HEK293 (cell line): ENCODE measurements at regions not wholly inside any gene's neighbourhood (a gene's known extent, or its start where the extent isn't known, plus 50 kb on each side); places are given as distances from the start of the nearest gene placed in this dataset.

Experiments used
- CTCF ChIA-PET: fragments of 350-600 bp; formaldehyde crosslinking; extraction: SDS; loops from one replicate; lab custom pipeline; 2021; ENCODE audit warnings: antibody characterized with exemption; lab: Yijun Ruan, JAX
- POLR2A ChIA-PET: fragments of 300-600 bp; formaldehyde crosslinking; extraction: SDS; loops from one replicate; lab custom pipeline; 2020; ENCODE audit warnings: antibody characterized with exemption, inconsistent platforms; lab: Yijun Ruan, JAX
- H3K27ac ChIP-seq: fragments of 200-500 bp; sonication (Bioruptor generic); 2 replicates; pipeline ENCODE4 v1.5.1; 2014; ENCODE audit warnings: low read depth, low read length, control low read depth, inconsistent platforms; ENCODE audit errors: extremely low read depth
- H3K36me3 ChIP-seq, 2 experiments: fragments of 200-500 bp in 1 of 2; sonication (Bioruptor generic) in 1 of 2; 1 replicate in 1 of 2; 2 replicates in 1 of 2; pipeline ENCODE4 v1.5.1; 2014 to 2017; ENCODE audit warnings: inconsistent platforms in 2 of 2, low read length in 2 of 2; ENCODE audit not compliant: control insufficient read depth in 2 of 2, insufficient read depth in 1 of 2
- H3K4me1 ChIP-seq: fragments of 200-500 bp; sonication (Bioruptor generic); 2 replicates; pipeline ENCODE4 v1.5.1; 2014; ENCODE audit warnings: mild to moderate bottlenecking, low read length, inconsistent platforms; ENCODE audit not compliant: control insufficient read depth, insufficient read depth
- H3K4me3 ChIP-seq: 2 replicates; pipeline ENCODE4 v1.5.1; 2011; ENCODE audit warnings: low read depth, mild to moderate bottlenecking, control low read depth, low read length, moderate library complexity
- H3K9me3 ChIP-seq: fragments of 200-500 bp; sonication (Bioruptor generic); 2 replicates; pipeline ENCODE4 v1.5.1; 2014; ENCODE audit warnings: low read depth, low read length, inconsistent platforms; ENCODE audit not compliant: control insufficient read depth, insufficient read depth
- KLF10 ChIP-seq: fragments of 450-650 bp; IDR thresholded peaks from 2 replicates; pipeline ENCODE4 v1.5.1; 2018; ENCODE audit warnings: missing biosample characterization, mild to moderate bottlenecking, missing genetic modification characterization
- SP3 ChIP-seq: fragments of 450-650 bp; formaldehyde crosslinking; IDR thresholded peaks from 2 replicates; pipeline ENCODE4 v1.5.1; 2016; ENCODE audit warnings: missing biosample characterization, missing genetic modification characterization
- ZBTB21 ChIP-seq: fragments of 450-650 bp; formaldehyde crosslinking; IDR thresholded peaks from 2 replicates; pipeline ENCODE4 v1.5.1; 2017; ENCODE audit warnings: missing biosample characterization, missing genetic modification characterization
- ZFP3 ChIP-seq: fragments of 450-650 bp; formaldehyde crosslinking; IDR thresholded peaks from 2 replicates; pipeline ENCODE4 v1.5.1; 2016; ENCODE audit warnings: low read depth, missing biosample characterization, missing genetic modification characterization
- ZNF146 ChIP-seq: fragments of 450-650 bp; formaldehyde crosslinking; IDR thresholded peaks from 2 replicates; pipeline ENCODE4 v1.5.1; 2016; ENCODE audit warnings: missing biosample characterization, missing genetic modification characterization
- ZNF311 ChIP-seq: fragments of 450-650 bp; formaldehyde crosslinking; IDR thresholded peaks from 2 replicates; pipeline ENCODE4 v1.5.1; 2017; ENCODE audit warnings: missing biosample characterization, missing genetic modification characterization, borderline replicate concordance
- ZNF394 ChIP-seq: fragments of 450-650 bp; formaldehyde crosslinking; IDR thresholded peaks from 2 replicates; pipeline ENCODE4 v1.5.1; 2016; ENCODE audit warnings: missing biosample characterization, missing genetic modification characterization, mild to moderate bottlenecking, moderate library complexity, borderline replicate concordance
- ZNF521 ChIP-seq: fragments of 450-650 bp; formaldehyde crosslinking; IDR thresholded peaks from 2 replicates; pipeline ENCODE4 v1.5.1; 2017; ENCODE audit warnings: missing biosample characterization, mild to moderate bottlenecking, missing genetic modification characterization
- ZNF704 ChIP-seq: fragments of 450-650 bp; formaldehyde crosslinking; IDR thresholded peaks from 2 replicates; pipeline ENCODE4 v1.5.1; 2016; ENCODE audit warnings: missing biosample characterization, missing genetic modification characterization
- ZNF76 ChIP-seq: fragments of 450-650 bp; formaldehyde crosslinking; IDR thresholded peaks from 2 replicates; pipeline ENCODE4; 2016; ENCODE audit warnings: low read depth, missing biosample characterization, missing genetic modification characterization, borderline replicate concordance
- ZNF776 ChIP-seq: fragments of 450-650 bp; formaldehyde crosslinking; IDR thresholded peaks from 2 replicates; pipeline ENCODE4 v1.5.0; 2017; ENCODE audit warnings: missing biosample characterization, missing genetic modification characterization, borderline replicate concordance
- ZNF830 ChIP-seq: fragments of 450-650 bp; IDR thresholded peaks from 2 replicates; pipeline ENCODE4 v1.5.0; 2018; ENCODE audit warnings: missing biosample characterization, missing genetic modification characterization, low read depth, mild to moderate bottlenecking, moderate library complexity
- TF ChIP-seq, protein P1 (sequence below): fragments of 450-650 bp; formaldehyde crosslinking; IDR thresholded peaks from 2 replicates; pipeline ENCODE4 v1.5.1; 2016; ENCODE audit warnings: missing biosample characterization, missing genetic modification characterization
- TF ChIP-seq, protein P2 (sequence below): fragments of 450-650 bp; formaldehyde crosslinking; IDR thresholded peaks from 2 replicates; pipeline ENCODE4 v1.5.1; 2016; ENCODE audit warnings: missing biosample characterization, missing genetic modification characterization
- TF ChIP-seq, protein P3 (sequence below): fragments of 450-650 bp; formaldehyde crosslinking; IDR thresholded peaks from 2 replicates; pipeline ENCODE4 v1.5.1; 2017; ENCODE audit warnings: missing biosample characterization, mild to moderate bottlenecking, missing genetic modification characterization, moderate library complexity
- TF ChIP-seq, protein P4 (sequence below): fragments of 450-650 bp; formaldehyde crosslinking; conservative IDR thresholded peaks from 2 replicates; pipeline ENCODE4 v1.5.1; 2016; ENCODE audit warnings: low read depth, missing biosample characterization, missing genetic modification characterization
- TF ChIP-seq, protein P5 (sequence below): fragments of 450-650 bp; formaldehyde crosslinking; IDR thresholded peaks from 2 replicates; pipeline ENCODE4 v1.5.1; 2016; ENCODE audit warnings: missing biosample characterization, missing genetic modification characterization

DNA sequence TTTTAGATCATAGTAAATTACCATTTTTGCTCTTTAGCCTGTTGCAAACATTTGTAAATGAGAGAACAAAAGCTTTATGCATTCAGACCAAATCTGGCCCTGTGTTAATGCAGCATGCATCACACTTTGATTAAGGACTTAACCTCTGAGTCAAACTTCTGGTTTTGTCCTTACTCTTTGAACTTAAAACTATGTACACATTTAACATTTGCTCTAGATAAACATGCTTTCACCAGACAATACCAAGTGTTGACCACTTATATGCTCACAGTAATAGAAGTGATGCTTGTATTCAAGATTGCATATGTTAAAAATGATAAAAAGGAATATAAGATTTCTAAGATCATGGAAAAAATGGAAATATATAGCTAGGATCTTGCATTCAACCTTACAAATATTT, 1095.3 kb downstream of the ADGRL2 start:
- H3K9me3 ChIP-seq = no peaks in the 10 kb centered on the region
- no peak for TF ChIP-seq ZNF311
- TF ChIP-seq ZNF704 (tag by site-specific recombination) = no peak
- no peak for TF ChIP-seq ZNF521 (tag by site-specific recombination)
- TF ChIP-seq, protein P1, sequence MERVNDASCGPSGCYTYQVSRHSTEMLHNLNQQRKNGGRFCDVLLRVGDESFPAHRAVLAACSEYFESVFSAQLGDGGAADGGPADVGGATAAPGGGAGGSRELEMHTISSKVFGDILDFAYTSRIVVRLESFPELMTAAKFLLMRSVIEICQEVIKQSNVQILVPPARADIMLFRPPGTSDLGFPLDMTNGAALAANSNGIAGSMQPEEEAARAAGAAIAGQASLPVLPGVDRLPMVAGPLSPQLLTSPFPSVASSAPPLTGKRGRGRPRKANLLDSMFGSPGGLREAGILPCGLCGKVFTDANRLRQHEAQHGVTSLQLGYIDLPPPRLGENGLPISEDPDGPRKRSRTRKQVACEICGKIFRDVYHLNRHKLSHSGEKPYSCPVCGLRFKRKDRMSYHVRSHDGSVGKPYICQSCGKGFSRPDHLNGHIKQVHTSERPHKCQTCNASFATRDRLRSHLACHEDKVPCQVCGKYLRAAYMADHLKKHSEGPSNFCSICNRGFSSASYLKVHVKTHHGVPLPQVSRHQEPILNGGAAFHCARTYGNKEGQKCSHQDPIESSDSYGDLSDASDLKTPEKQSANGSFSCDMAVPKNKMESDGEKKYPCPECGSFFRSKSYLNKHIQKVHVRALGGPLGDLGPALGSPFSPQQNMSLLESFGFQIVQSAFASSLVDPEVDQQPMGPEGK = no peak
- TF ChIP-seq, protein P2, sequence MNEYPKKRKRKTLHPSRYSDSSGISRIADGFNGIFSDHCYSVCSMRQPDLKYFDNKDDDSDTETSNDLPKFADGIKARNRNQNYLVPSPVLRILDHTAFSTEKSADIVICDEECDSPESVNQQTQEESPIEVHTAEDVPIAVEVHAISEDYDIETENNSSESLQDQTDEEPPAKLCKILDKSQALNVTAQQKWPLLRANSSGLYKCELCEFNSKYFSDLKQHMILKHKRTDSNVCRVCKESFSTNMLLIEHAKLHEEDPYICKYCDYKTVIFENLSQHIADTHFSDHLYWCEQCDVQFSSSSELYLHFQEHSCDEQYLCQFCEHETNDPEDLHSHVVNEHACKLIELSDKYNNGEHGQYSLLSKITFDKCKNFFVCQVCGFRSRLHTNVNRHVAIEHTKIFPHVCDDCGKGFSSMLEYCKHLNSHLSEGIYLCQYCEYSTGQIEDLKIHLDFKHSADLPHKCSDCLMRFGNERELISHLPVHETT (tag by site-specific recombination) = no peak
- TF ChIP-seq, protein P3, sequence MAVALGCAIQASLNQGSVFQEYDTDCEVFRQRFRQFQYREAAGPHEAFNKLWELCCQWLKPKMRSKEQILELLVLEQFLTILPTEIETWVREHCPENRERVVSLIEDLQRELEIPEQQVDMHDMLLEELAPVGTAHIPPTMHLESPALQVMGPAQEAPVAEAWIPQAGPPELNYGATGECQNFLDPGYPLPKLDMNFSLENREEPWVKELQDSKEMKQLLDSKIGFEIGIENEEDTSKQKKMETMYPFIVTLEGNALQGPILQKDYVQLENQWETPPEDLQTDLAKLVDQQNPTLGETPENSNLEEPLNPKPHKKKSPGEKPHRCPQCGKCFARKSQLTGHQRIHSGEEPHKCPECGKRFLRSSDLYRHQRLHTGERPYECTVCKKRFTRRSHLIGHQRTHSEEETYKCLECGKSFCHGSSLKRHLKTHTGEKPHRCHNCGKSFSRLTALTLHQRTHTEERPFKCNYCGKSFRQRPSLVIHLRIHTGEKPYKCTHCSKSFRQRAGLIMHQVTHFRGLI (tag by site-specific recombination) = no peak
- no peak for TF ChIP-seq ZNF830
- no peak for TF ChIP-seq SP3 (tag by site-specific recombination)
- TF ChIP-seq, protein P4, sequence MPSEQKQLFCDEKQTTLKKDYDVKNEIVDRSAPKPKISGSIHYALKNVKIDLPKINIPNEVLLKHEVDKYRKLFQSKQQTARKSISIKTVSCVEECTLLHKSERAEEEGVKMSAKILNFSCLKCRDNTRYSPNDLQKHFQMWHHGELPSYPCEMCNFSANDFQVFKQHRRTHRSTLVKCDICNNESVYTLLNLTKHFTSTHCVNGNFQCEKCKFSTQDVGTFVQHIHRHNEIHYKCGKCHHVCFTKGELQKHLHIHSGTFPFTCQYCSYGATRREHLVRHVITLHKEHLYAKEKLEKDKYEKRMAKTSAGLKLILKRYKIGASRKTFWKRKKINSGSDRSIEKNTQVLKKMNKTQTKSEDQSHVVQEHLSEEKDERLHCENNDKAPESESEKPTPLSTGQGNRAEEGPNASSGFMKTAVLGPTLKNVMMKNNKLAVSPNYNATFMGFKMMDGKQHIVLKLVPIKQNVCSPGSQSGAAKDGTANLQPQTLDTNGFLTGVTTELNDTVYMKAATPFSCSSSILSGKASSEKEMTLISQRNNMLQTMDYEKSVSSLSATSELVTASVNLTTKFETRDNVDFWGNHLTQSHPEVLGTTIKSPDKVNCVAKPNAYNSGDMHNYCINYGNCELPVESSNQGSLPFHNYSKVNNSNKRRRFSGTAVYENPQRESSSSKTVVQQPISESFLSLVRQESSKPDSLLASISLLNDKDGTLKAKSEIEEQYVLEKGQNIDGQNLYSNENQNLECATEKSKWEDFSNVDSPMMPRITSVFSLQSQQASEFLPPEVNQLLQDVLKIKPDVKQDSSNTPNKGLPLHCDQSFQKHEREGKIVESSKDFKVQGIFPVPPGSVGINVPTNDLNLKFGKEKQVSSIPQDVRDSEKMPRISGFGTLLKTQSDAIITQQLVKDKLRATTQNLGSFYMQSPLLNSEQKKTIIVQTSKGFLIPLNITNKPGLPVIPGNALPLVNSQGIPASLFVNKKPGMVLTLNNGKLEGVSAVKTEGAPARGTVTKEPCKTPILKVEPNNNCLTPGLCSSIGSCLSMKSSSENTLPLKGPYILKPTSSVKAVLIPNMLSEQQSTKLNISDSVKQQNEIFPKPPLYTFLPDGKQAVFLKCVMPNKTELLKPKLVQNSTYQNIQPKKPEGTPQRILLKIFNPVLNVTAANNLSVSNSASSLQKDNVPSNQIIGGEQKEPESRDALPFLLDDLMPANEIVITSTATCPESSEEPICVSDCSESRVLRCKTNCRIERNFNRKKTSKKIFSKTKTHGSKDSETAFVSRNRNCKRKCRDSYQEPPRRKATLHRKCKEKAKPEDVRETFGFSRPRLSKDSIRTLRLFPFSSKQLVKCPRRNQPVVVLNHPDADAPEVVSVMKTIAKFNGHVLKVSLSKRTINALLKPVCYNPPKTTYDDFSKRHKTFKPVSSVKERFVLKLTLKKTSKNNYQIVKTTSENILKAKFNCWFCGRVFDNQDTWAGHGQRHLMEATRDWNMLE (tag by site-specific recombination) = no peak
- no peak for TF ChIP-seq KLF10 (tag by site-specific recombination)
- no peak for TF ChIP-seq ZBTB21 (tag by site-specific recombination)
- no peak for TF ChIP-seq ZNF76 (tag by site-specific recombination)
- TF ChIP-seq ZFP3 (tag by site-specific recombination) = no peak
- no peak for TF ChIP-seq ZNF394 (tag by site-specific recombination)
- TF ChIP-seq ZNF776 (tag by site-specific recombination) = no peak
- TF ChIP-seq ZNF146 (tag by site-specific recombination) = no peak
- TF ChIP-seq, protein P5, sequence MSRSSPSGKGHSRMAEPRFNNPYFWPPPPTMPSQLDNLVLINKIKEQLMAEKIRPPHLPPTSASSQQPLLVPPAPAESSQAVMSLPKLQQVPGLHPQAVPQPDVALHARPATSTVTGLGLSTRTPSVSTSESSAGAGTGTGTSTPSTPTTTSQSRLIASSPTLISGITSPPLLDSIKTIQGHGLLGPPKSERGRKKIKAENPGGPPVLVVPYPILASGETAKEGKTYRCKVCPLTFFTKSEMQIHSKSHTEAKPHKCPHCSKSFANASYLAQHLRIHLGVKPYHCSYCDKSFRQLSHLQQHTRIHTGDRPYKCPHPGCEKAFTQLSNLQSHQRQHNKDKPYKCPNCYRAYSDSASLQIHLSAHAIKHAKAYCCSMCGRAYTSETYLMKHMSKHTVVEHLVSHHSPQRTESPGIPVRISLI (tag by site-specific recombination) = no peak
- TF ChIP-seq, all 188 proteins: peak for 0

More for the DNA sequence above, 1095.3 kb downstream of the ADGRL2 start:
- CTCF ChIA-PET = no interaction called here
- H3K27ac ChIP-seq = no peak overlapping the region
- H3K4me3 ChIP-seq = no peak overlapping the region
- H3K4me1 ChIP-seq = no peaks in the 10 kb centered on the region
- H3K36me3 ChIP-seq = no peaks in the 10 kb centered on the region
- POLR2A ChIA-PET = no interaction called here
